ENCODE measurements at regions not wholly inside any gene's neighbourhood (a gene's known extent, or its start where the extent isn't known, plus 50 kb on each side); places are given as distances from the start of the nearest gene placed in this dataset.
A peak's percentile ranks its signal among the peaks of the same experiment; 100 is the strongest.

DNA sequence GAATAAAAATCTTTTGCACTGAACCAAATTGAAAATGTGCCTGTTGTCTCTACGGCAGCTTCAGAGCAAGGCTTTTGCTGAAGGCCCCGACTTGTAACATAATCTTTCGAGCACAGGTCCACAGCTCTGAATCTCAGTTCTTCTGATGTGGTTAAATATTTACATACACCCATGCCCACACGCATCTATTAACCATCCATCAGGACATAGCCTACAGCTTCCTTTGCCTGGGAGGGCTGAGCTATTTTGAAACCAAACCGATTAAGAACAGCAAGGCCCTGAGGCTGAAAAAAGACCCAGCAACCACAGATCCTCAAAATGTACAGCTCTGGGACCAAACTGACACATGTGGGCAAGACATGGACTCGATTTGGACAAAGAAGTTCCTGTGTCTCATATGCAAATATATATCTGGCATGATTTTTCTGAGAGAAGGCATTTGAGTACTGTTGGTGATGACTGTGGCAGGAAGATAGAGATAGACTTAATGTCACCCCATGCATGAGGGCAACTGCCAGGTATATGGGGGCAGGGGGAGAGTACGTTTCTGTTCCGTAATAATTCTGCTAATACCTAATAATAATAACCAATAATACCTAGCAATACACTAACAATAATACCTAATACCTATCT lies 322.7 kb upstream of the PLET1 start:
- DNase-seq (ENCODE audit: low read depth, low spot score): no peak

DNA sequence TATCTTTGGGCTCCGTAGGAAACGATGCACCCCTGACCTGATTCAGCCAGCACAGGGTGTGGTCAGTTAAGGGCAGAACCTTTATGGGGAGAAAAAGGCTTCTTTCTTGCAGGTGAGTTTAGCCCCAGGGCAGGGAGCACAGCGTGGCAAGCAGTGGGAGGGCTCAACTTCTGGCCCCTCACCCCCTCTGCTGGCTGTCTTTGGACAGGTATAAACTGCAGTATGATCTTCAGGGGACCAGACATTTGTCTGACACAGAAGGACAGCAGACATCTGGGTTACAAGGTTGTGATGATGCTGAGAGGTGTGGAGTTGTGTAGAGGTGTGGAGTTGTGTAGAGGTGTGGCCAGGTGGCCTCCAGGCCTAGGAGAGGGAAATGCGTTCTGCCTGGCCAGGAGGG lies 324.0 kb upstream of the PLET1 start:
- peak; percentile 63 for DNase-seq (ENCODE audit: low read depth, low spot score)

GRCh38 chr11:112587664-112588063 lies 327.0 kb upstream of the PLET1 start:
- DNase-seq (ENCODE audit: low read depth, low spot score): no peak

- peak; percentile 66 for DNase-seq (ENCODE audit: low read depth, low spot score)
These were observed 327.6 kb upstream of the PLET1 start for GRCh38 chr11:112588252-112588694.

DNA sequence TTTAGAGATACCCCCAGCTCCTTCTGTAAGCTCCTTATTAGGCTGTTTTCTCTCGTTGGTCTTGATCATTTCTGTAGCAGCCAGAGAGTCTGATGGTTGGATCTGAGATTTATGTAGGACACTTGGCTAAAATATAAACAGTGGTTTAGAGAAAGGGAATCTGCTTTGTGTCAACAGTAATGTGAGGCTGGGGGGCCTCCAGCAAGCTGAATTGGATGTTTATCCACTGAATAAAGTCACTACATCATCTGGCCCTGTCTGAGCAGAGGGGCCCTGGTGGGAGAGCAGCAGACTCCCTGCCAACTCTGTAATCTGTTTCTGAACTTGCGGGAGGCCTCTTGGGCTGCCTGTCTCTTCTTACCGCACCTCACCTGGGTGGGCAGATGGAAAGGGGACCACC lies 328.5 kb upstream of the PLET1 start:
- no peak for DNase-seq (ENCODE audit: low read depth, low spot score)

- peak; percentile 2 for DNase-seq (ENCODE audit: low read depth, low spot score)
These were observed 330.1 kb upstream of the PLET1 start for GRCh38 chr11:112590764-112591163.

DNA sequence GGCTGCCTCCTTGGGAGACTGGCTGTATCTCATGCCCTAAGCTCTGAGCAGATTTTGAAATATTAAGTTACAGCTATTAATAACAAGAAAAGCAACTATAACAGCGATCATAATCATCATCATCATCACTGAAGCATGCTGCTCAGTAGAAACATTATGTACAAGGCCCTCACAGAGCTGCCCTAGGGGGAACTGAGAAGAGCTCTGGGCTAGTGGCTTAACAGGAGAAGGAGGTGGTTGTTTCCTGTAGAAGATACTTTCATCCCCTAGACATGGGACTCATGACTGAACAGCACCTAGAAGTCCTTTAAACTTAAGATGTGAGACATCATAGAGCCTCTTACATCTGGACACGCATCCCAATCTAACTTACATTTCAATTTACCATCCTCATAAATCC lies 332.8 kb upstream of the PLET1 start:
- DNase-seq (ENCODE audit: low read depth, low spot score): no peak

- no peak for DNase-seq (ENCODE audit: low read depth, low spot score)
These were observed 335.7 kb upstream of the PLET1 start for GRCh38 chr11:112596324-112596723.

- no peak for DNase-seq (ENCODE audit: low read depth, low spot score)
These were observed 336.7 kb upstream of the PLET1 start for GRCh38 chr11:112597286-112597790.

DNA sequence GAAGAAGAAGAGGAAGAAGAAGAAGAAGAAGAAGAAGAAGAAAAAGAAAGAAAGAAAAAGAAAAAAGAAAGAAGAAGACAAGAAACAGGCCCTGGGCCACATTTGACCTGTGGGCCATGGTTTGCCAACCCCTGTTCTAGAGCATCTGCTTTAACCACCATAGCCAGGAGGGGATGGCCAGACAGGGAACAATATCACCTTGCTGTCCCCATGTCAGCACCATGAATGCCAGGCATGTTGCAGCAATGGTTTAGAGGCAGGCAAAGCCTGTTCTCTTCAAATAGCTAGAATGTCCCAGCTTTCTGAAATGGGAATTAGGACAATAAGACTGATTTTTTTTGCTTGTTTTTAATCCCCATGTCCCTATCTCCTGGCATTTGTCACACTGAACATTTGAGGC lies 338.6 kb upstream of the PLET1 start:
- DNase-seq (ENCODE audit: low read depth, low spot score): no peak

DNA sequence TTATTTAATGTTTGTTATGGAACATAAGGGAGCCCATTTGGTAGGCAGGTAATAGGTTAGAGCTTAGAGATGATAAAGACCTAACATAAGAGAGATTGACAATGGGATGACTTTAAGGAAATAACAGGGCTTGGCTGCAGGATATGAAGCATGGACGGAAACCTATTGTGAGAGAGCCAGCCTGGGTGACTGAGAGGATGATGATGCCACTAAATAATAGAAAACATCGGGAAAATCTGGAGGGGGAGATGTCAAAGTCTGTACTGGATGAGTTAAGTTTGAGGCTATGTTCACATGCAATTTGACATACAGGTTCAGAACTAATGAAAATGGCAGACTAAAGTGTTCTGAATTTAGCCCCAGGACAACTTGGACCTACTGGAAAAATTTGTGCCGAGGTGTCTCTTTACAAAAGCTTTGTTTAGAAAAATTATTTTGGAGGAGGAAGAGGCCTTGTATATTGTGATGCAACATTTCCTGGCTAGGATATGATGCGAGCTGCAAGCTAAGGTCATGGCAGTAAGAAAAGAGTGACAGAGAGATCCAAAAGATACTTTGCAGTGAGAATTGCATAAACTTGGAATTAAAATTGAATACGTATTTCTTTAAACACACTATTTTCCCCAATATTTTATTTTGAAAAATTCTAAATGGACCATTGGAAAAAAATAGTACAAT lies 339.3 kb upstream of the PLET1 start:
- no peak for DNase-seq (ENCODE audit: low read depth, low spot score)

GRCh38 chr11:112605093-112605666 lies 344.5 kb upstream of the PLET1 start:
- DNase-seq (ENCODE audit: low read depth, low spot score): no peak

DNA sequence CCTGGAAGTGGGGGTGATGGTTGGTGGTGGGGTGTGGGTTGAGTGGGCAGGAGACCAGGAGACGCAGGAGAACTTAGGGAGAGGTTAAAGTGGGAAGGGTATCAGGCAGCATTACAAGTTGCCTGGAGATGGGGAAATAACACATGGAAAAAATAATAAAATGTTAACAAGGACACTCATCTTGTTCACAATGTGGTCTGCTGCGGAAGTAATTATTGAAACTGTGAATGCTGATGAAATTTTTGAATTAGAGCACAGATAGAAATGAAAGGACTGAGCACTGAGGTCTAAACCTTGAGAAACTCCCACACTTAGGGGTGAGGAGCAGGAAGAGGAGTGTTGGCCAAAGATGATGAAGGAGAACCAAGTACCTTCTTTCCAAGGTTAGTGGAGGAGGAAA lies 346.0 kb upstream of the PLET1 start:
- no peak for DNase-seq (ENCODE audit: low read depth, low spot score)

GRCh38 chr11:112608509-112608908 lies 347.8 kb upstream of the PLET1 start:
- DNase-seq (ENCODE audit: low read depth, low spot score): no peak

DNA sequence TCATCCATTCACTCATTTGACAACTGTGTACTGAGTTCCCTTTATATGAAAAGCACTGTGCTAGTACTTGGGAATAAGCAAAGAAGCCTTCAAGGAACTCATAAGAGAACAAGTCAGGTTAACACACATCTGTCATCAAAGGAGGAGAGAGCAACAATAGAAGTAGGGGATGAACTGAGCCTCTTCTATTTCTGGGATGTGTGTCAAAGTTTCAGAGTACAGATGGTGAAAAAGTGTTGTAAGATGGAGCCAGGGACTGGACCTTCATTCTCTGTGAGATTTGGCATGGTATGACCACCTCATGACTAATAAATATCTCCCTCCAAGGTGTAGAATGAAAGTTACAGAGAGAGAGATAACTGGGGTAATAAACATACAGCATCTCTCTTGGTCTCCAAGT lies 349.8 kb upstream of the PLET1 start:
- DNase-seq (ENCODE audit: low read depth, low spot score): no peak

DNA sequence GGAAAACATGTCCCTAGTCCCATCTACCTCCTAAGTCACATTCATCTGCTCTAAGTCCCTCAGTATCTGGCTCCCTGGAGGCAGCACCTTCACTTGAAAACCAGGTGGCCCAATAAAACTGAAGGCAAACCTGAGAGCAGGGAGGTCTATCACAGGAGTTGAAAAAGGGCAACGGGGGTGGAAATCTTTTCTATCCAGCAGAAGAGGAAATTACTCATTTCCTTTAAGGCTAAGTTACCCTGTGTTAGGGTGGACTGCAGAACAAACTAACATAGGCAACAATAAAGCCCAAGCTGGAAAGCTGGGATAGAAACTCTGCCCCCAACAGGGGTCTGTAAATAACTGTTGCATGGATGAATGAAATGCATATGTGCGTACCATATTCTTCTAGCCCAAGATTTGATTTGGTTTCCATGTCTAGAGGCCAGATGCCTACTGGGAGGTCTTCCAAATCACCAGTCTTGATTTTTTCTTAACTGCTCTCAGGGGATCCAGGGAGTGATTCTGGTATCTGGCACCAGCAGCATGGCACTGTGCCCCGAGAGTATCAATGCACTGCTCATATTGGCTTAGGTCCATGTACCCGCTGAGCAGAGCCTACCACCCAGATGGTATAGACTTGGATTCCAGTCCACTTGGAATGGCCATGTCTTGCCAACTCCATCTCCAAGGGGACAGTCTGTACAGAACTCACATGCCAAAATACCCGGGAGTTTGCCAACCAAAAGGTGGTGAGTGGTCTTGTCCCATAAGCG lies 350.0 kb upstream of the NCAM1 start:
- DNase-seq (ENCODE audit: low read depth, low spot score): no peak

DNA sequence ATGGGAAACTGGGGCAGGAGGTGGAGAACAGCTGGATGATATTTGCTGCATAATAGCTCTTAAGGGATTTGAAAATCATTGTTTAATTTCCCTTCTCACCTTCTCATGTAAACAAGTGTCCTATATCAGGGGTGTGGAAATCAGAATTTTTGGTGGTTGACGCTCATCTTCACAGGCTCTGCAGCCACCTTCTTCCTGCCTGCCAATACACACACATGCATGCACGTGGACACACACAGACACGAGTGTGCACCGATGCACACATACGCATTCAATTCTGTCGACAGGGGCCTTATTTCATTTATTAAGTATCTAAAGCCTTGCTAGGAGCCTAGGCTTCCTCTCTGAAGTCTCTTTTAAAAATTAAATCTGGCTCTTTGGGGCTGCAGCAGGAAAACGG lies 349.4 kb upstream of the NCAM1 start:
- DNase-seq (ENCODE audit: low read depth, low spot score): no peak

GRCh38 chr11:112612250-112612849 lies 348.9 kb upstream of the NCAM1 start:
- DNase-seq (ENCODE audit: low read depth, low spot score): peak; percentile 21

DNA sequence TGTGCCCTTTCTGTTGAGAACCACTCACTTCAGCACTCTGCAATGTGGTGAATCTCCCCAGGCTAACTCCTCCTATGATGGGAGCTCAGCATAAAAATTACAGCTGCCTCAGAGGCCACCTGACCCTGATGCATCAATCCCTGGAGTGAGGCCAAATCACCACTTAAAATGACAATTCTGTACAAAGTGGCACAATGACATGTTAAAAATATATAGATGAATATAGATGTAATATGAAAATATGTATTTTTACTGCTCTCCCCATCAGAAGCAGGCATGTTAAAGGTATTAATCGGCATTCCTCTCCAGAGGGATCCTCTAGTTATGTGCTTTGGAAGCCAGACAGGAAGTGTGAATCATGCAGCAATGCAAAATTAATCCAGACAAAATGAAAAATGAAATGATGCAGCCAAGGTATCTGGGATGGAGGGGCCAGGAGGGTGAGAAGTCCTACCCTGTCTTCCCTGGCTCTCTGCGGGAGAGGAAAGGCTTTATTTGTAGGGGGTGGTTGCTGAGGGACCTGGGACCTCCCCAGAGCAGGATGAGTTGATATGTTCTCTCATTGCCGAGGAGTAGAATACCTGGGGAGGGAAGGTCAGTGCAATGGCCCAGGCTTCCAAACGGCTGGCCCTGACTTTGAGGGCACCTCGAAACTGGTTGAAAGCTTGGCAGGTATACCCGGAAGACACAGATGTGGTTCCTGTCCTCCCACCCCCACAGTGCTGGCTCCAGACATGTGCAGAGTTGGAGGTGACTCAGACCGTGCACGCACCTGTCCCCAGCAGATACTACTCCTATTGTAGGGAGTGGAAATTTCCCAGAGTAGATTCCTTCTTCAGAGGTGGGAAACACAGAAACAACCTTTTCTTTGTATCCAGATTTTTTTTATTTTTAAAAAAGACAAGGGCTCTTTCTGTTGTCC lies 347.9 kb upstream of the NCAM1 start:
- no peak for DNase-seq (ENCODE audit: low read depth, low spot score)

DNA sequence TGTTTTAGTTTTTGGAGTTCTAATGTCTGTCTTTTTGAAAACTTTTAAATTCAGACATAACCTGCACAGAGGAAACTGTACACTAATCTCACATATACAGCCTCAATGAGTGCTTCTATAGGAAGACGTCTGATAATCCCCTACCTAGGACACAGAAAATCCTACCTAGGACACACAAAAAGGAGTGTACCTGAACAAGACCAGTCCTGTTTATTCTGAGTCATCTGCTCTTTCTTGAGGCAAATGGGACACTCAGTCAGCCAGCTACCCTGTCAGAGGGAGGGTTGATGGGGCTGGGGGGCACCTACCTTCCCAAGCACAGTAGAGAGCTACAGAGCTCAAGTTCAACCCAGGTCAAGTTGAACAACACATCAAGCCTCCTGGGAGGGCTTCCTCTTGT lies 346.6 kb upstream of the NCAM1 start:
- DNase-seq (ENCODE audit: low read depth, low spot score): no peak

DNA sequence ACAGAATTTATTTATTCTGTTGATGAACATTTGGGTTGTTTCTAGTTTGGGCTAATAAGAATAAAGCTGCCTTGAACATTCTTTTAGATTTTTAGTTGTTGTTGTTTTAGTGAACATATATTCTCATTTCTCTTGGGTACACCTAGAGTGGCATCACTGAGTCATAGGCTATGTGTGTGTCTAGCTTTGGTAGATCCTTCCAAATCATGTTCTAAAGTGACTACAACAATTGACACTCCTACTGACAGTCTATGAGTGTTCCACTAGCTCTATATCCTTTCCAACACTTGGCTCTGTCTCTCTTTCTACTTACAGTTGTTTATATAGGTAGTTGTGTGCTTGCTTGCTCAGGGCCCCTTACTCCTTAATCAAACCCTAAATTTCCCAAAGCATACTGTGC lies 346.0 kb upstream of the NCAM1 start:
- DNase-seq (ENCODE audit: low read depth, low spot score): no peak

Data from ELF-1 (cell line).